Mammary epithelial cell (primary cell): ENCODE measurements at regions not wholly inside any gene's neighbourhood (a gene's known extent, or its start where the extent isn't known, plus 50 kb on each side); places are given as distances from the start of the nearest gene placed in this dataset.
"Not testable (repeated sequence)": the region's sequence is repeated elsewhere in the genome, so short reads cannot be mapped to it uniquely, and the experiment has no call there.

ENCODE experiments used
- EZH2 ChIP-seq: IDR thresholded peaks from 2 replicates; pipeline ENCODE4 v1.6.1; 2012; ENCODE audit warnings: low read length, inconsistent platforms, borderline replicate concordance
- TF ChIP-seq, protein P1 (sequence below), 2 donors: IDR thresholded peaks in 1 of 2; conservative IDR thresholded peaks in 1 of 2; 2 replicates each; pipeline ENCODE4 v1.5.1; 2011 to 2012; ENCODE audit warnings: inconsistent platforms in 2 of 2, low read length in 2 of 2, mild to moderate bottlenecking in 2 of 2, control low read depth in 1 of 2, low read depth in 1 of 2; ENCODE audit not compliant: insufficient read depth in 1 of 2; ENCODE audit errors: extremely low read depth in 1 of 2

- TF ChIP-seq EZH2 = not testable (repeated sequence)
- TF ChIP-seq, protein P1, sequence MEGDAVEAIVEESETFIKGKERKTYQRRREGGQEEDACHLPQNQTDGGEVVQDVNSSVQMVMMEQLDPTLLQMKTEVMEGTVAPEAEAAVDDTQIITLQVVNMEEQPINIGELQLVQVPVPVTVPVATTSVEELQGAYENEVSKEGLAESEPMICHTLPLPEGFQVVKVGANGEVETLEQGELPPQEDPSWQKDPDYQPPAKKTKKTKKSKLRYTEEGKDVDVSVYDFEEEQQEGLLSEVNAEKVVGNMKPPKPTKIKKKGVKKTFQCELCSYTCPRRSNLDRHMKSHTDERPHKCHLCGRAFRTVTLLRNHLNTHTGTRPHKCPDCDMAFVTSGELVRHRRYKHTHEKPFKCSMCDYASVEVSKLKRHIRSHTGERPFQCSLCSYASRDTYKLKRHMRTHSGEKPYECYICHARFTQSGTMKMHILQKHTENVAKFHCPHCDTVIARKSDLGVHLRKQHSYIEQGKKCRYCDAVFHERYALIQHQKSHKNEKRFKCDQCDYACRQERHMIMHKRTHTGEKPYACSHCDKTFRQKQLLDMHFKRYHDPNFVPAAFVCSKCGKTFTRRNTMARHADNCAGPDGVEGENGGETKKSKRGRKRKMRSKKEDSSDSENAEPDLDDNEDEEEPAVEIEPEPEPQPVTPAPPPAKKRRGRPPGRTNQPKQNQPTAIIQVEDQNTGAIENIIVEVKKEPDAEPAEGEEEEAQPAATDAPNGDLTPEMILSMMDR (conservative IDR thresholded peaks at IDR 0.05 in 1 of 2, IDR thresholded peaks at IDR 0.05 in 1 of 2; ENCODE audit: extremely low read depth in 1 of 2, insufficient read depth in 1 of 2, low read depth in 1 of 2, low read length in 2 of 2) = not testable (repeated sequence)
Observed at GRCh38 chr10:28371638-28372037, 68.8 kb upstream of the MPP7 start.
